Mucosa of gallbladder (tissue), 1 donor: ENCODE measurements at regions not wholly inside any gene's neighbourhood (a gene's known extent, or its start where the extent isn't known, plus 50 kb on each side); places are given as distances from the start of the nearest gene placed in this dataset.
"Not testable (repeated sequence)": the region's sequence is repeated elsewhere in the genome, so short reads cannot be mapped to it uniquely, and the experiment has no call there.

ENCODE experiments used
- DNase-seq: peaks from one replicate; pipeline ENCODE4 v3.0.0-alpha.2; 2020; ENCODE audit warnings: low spot score
- donor health status: DM: no; HTN: no; CAD: no.

DNA sequence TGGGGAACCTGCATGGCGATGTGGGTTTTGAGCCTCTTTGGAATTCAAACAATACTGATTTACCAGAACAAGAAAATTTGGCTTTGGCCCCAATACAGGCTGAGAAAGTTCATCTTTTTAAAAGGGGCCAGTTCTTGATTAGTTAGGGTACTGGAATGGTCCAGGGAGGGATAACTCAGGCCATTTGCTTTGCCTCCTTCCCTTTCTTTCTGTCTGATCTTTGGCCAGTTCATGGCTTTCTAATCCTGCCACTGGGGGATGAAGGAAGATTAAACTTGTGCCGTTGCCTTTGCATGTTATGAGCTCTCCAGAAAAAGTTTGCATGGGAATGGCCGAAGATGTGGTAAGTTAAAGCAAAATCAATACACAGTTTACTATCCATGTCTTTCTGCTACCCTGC lies 78.4 kb downstream of the ADAMTS15 start:
- DNase-seq: no peak

DNA sequence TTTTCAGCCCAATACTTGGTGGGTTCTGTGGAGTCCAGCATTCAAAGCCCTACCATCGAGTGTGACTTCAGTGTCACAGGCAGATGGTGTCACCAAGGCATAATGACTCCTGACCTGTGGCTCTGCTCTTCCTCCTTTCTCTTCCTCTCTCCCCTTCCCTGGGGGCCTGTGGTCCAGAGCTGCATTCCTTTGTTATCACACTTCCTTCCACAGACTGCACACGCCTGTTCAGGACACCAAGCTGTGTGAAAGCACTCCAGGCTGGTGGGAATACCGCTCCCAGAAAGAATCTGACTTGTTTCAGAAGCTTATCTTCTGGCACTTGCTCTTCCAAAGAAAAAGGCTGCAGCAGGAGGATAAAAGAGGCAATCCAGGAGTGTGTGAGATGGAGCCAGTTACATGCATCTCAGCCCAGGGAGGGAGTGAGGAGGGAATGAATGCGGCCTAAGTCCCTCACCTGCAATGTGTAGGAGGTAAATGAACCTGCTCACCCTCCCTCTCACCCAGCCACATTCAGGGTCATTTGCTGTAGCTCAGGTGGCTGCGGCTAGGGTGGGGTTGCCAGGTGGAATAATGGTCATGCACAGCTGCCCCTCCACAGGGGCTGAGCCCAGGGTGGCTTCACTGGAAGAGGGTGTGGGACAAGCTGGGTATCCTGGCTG lies 79.3 kb downstream of the ADAMTS15 start:
- no peak for DNase-seq

DNA sequence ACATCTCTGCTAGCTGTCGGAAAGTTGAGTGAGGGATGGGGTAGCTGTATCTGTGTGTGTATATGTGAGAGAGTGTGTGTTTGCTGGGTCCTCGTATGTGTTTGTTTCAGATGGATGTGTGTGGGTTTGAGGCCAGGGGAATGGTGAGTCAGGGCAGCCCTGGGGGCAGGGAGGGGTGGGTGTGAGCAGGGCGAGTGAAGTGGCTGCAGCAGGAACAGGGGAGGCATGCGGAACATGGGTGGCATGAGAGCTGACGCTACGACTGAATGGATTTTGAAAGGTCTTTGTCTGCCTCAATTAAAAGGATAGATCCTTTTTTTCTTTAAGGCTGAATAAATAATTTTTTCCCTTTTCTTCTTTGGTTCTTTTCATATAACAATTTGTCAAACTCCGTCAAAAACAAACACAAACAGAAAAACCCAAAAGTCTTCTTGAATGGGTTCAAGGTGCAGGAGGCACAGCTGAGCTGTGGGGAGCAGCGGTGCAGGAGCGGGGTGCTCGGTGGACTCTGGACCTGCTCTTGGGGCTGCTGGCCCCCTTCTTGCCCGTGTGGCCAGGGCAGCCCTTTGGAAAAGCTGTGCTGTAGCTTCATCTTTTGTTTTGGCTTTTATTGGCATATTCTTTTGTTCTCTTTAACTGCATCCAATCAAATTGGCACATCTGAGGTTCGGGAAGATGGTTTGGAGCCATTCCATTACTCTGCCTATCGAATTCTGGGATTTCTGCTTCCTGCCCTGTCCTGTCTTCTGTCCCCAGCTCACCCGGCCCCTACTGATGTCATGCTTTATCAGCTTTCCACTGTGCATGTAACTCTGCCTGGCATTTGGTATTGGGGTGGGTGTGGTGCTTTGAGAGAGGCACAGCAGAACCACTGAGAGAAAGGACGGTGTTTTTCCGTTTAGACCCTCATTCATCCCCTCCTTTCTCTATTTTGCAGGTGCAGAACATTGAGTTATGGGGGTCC lies 80.1 kb downstream of the ADAMTS15 start:
- DNase-seq: no peak

DNA sequence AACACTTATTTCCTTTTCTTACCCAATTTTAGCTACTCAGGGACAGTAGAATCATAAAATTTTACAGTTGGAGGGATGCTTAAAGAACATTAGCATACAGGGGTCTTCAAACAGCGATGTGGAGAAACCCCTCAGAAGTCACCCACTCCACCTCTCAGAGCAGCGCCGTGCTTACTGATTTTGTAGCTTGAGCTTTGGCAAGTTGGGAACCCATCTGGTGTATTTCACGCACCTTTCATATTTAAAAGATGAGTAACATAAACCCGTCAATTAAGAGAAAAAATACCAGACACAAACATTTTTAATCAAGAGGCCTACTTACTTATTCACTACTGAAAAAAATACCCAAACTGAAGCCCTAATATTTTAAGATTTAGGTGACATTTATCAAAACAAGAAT lies 80.9 kb downstream of the ADAMTS15 start:
- no peak for DNase-seq

DNA sequence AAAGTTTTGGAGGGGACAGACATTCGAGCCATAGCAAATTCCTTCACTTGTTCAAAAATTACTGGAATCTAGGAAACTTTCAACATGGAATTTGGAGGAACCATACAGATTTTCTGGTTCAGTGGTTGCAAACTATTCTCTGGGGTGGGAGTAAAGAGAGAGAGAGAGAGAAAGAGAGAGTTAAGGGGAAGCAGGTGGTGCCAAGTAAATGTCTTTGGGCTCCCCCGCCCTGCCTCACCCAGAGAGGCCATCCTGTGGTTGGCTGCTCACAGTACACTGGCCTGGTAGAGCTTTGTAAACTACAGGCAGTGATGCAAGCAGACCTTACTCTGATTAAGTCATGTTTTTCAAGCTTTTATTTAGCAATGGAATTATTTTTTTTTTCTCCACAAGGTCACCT lies 82.6 kb downstream of the ADAMTS15 start:
- no peak for DNase-seq

DNA sequence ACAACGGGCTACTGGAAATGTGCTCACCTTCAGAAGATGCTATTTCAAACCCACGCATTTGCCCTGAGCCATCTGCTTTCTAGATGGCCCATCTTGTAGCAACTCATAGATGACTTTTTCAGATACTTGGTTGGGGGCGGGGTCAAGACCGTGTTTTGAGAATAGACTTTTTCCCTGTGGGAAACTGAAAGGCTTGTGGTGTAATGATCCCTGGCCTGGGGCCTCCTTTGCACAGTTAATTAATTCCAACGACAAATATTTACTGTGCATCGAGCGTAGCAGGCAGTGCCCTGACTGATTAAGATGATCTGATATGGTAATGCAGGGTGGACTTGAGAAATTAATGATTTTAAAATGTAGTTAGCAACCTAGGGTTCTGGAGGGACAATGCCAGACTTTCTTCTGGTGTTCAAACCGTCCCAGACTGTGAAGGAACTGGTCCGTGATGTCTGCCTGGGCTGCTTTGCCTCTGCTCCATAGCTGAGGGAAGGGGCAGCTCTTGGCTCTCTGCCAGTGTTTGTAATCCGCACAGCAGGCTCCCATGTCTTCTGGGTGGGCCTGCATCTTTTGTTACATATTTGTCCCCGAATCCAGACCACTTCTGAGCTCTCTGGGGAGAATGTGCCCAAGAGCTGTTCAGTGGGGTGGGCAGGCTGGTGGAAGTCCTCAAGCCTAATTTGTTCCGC lies 84.8 kb downstream of the ADAMTS15 start:
- no peak for DNase-seq

DNA sequence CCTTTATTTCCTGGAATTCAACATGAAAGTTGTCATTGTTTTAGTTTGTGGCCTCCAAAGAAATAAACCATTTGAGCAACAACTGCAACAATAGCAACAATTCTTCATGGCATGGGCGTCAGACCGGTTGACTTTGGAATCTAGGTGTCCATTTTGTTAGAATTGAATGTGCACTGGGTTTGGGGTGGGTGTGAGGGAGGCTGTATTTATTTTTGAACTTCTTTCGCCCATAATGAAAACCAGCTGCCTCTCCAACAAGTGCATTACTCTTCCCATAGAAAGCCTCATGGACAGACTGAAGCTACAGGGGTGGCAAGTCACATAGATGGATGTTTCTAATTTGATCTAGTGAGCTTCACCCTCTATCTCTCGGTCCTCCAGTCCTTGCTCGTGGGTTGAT lies 85.4 kb downstream of the ADAMTS15 start:
- no peak for DNase-seq

DNA sequence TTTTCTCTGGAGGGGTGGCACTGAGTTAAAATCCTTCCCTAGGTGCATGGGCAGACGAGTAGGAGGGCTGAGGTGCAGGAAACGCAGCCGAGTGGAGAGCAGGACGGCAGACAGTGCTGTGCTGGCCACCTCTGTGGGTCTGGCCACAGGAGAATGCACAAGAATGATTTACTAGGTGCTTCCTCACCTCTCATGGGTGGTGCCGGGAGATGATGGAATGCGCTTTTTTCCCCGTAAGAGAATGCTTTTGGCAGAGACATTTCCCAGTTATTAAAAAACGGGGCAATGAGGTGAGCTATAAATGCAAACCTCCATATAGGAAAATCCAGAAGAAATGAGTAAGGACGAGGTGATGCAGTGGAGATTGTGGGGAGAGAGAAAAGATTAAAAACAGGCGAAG lies 86.1 kb downstream of the ADAMTS15 start:
- DNase-seq: no peak

DNA sequence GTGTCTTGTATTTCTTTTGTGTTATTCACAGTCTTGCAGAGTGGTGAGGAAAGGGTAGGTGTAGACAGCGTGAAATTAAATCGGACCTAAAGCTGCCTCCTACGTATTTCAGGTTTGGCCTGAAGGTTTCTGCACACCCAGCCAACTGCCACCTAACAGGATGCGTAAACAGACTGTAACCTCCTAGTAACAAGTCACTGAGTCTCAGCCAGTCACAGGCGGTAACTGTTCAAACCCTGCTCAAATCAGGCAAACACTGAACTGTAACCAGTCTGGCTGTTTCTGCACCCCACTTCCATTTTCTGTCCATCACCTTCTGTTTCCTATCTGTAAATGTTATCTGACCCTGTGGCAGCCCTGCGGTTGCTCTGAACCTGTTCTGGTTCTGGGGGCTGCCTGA lies 87.1 kb downstream of the ADAMTS15 start:
- DNase-seq: no peak

DNA sequence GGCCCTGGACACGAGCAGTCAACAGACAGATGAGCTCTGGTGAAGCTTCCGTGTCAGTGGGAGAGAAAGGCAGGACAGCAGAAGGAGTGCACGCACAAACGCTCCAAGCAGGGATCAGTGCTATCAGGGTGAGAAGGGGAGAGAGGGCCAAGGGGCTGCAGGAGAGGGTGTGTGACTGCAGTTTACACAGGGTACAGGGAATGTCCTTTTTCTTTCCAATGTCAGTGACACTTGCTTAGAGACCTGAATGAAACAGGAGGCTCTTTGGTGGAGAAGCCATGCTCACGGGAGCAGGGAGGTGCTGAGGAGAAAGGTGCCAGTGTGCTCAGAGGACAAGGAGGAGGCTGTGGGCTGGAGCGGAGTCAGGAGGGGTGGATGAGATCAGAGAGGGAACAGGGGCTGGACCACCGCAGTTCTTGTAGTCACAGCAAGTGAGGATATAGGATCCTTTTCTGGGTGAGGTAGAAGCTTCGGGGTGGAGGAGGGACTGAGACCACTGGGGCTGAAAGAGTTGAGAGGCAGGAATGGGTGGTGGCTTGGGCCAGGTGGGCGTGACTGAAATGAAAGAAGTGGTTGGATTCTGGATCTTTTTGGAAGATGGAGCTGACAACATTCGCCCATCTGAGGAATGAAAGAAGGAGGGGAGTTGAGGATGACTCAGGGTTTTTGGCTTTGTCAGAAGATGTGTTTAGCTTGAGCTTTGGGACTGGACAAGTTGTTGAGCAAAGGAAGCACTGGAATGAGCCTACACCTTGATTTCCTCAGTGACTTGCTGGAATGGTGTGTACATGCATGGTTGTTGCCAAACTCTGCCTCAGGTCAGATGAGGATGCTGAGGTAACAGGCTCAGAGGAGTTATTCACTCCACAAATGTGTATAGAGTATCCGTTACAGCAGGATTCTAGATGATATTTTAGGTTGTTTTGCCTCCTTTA lies 87.9 kb downstream of the ADAMTS15 start:
- DNase-seq: no peak

DNA sequence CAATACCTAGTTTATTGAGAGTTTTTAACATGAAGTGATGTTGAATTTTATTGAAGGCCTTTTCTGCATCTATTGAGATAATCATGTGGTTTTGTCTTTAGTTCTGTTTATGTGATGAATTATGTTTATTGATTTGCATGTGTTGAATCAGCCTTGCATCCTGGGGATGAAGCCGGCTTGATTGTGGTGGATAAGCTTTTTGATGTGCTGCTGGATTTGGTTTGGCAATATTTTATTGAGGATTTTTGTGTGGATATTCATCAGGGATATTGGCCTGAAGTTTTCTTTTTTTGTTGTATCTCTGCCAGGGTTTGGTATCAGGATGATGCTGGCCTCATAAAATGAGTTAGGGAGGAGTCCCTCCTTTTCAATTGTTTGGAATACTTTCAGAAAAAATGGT lies 91.2 kb downstream of the ADAMTS15 start:
- DNase-seq: not testable (repeated sequence)

DNA sequence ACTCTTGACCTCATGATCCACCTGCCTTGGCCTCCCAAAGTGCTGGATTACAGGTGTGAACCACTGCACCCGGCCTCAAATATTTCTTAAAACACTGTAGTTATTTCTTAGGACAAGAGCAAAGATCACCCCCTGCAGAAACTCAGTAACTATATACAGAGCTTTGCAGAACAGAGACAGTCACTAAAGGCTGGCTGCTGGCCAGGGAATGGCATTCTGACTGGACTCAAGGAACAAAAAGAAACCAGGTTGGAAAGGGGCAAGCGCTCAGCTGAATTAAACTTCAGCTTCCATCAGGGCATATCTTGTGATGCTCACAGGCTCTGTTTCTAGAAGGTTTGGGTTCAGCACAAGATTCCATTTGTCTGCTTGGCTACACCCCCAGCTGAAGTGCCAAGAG lies 95.8 kb downstream of the ADAMTS15 start:
- no peak for DNase-seq

DNA sequence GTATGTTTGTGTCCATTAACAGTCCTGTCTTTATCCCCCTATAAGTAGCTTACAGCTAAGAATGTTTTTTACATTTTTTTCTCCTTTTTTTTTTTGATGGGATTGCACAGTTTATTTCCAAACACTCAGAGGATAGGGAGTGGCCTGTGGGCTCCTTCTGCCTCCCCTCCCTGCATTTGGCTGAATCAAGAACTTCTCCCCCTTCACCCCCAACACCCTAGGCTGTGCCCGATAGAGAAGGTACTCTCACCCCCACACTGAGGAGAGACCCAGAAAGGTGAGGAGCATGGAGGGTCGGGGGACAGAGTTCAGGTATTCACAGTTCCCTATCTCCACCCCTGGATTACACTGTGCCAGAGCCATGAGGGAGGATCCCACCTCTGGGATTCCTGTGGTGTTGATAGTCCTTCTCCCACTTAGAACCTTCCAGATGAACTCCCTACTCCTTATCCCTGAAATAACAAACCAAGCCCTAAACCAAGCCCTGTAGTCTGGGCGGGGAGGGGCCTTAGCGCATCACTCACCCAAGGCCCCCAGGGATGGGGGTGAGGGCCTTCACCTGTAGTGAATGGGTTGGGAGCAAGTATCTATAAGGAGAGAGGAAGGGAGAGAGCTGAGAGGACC lies 97.1 kb downstream of the ADAMTS15 start:
- DNase-seq: no peak

DNA sequence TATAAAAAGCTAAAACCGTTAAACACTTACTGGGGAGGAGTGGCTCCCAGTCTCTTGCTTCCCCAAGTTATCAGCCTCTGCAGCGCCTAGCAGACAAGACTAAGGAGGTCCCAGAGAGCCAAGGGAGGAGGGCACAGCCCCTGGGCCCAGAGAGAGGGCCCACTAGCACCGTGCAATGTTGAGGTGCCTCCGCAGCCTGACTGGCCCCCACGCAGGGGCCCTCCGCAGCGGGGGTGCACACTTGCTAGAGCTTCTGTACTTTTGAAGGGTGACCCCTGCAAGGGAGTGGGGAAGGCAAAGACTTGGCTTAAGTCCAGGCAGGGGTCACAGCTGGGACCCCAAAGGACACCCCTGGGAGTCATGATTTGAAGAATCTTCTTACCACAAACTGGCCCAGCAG lies 98.0 kb downstream of the ADAMTS15 start:
- no peak for DNase-seq

DNA sequence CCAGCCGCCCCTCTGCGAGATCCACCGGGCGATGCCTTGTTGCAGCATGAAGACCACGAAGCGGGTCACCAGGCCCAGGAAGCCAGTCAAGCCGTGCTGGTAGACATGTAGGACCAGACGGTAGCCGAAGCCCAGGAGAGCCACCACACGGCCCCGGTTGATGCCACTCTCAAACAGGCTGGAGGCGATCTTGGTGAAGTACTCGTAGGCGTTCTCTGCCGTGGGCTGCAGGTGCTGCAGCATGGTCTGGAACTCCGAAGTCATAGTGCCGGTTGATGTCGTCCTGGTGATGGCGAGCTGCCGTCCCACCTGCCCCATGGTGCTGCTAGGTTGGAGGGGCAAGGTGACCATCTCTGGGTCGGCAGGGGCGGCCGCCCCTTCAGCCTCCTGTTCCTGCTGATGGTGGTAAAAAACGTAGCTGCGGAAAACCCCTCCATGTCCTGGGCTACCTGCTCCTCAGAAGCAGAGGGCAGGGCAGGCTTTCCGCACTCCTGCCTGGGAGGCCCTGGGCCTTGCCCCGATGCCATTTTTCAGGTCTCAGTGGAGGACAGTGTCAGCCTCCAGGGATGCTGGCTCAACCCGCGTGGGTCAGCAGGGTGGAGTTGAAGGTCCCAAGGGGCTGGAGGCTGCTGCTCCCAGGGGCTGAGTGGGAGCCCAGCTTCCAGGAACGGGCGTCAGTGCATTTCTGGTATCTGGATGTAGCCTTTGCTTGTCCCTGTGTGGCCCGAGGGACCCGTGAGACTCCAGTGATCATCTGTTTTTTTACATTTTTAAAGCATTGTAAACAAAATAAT lies 98.7 kb downstream of the ADAMTS15 start:
- no peak for DNase-seq

DNA sequence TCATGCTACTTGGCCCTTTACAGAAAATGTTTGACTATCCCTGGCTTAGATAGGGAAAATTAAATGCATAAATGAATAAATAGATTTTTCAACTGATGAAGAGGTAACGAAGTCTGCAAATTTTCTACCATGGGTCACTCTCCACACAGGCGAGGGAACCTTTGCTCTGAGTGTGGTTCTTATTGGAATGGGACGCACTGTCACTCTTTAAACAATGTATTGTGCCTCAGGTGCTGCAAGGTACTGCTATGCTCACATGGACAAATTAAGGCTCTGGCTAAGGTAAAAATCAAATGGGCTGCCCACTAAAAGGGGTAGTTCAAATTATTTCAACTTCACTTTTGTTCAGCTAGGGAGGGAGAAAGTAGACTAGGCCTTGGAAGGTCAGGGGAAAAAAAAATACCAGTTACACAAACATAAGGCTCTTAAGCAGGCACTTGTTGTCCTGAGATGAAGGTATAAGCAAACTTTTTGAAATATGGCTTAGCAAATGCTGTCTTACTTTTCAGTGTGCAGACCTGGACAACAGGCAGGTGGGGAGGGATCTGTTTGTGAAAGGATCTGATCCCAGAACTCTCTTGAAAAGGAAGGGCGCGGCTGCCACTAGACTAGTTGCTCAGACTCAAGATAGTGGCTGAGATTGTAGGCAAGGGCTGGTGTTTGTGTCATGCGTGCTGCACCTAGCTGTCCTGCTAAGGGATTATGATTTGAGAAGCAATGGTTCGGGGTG lies 99.5 kb downstream of the ADAMTS15 start:
- DNase-seq: no peak

DNA sequence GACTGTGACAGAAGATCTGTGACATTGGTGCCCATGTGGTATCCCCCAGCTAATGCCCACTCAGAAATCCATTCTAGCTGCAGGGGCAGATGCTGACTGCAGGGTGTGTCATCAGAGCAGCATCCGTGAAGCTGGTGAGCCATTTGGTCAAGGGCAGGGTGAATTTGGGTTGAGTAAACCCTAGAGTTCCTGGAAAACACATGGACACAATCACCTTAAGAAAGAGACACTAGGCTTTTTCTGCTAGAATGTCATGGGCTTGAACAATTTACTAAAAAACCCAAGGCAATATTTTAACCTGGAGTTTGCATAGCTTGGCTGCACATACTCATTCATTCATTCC lies 100.0 kb downstream of the ADAMTS15 start:
- no peak for DNase-seq

DNA sequence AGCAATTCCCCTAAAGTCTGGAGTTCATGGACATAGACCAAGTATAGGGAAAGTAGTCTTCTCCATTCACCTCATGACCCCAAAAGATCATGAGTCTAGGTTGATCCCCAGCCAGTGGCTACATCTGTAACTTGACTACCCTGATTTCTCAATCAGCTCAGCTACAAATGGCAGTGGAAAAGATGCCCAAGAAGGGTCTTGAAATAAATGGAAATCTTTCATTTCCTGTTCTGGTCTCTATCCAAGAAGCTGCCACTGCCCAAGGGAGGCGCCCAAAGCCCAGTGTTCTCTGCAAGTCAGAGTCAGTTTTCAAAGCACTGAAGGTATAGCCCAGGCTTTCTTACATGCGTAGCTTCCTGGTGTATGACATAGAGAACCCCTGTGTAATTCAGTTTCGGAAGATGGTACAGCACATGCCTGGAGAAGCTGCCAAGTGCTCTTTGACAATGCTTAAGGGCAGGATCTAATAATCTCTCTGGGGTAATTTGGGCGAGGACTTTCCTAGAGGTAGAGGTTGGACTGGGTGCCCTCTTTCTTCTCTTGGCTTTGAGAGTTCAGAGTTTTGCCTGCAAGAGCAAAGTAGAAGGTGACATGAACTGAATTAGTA lies 101.1 kb downstream of the ADAMTS15 start:
- no peak for DNase-seq

DNA sequence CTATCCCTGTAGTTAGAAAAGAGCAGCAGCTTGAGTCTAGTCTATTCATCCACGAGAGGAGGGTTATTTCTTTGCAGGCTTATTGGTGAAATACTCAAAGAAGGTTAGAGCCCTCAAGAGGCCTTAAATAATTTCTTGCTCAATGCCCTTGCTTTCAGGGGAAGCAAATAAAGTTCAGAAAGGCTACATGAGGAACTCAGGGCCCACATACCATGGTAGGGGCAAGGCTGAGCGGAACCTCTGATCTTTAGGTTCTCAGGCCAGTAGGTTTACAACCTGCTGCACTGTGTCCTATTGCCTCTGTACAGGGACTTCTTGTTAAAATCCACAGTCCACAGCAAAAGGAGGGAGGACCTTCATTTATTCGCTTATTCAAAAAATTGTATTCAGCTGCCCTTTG lies 101.7 kb downstream of the ADAMTS15 start:
- DNase-seq: no peak
